Spleen (tissue), 7 donors: ENCODE measurements at regions not wholly inside any gene's neighbourhood (a gene's known extent, or its start where the extent isn't known, plus 50 kb on each side); places are given as distances from the start of the nearest gene placed in this dataset.

Experiments
- POLR2A ChIP-seq, 3 donors: fragments of 450-650 bp; IDR thresholded peaks; one replicate each; pipeline ENCODE4 v1.5.1; 2017; ENCODE audit warnings: antibody characterized with exemption in 3 of 3, mild to moderate bottlenecking in 1 of 3
- TF ChIP-seq, protein P1 (sequence below), 11 experiments: fragments of 200-600 bp in 7 of 11; fragments of 450-650 bp in 4 of 11; sonication (generic) in 4 of 11; IDR thresholded peaks in 8 of 11; conservative IDR thresholded peaks in 3 of 11; 1 replicate in 7 of 11; 2 replicates in 4 of 11; pipeline versions ENCODE4 v1.4.0 to v1.8.0; 2016 to 2021; ENCODE audit warnings: antibody characterized with exemption in 11 of 11, inconsistent platforms in 4 of 11, mild to moderate bottlenecking in 1 of 11
- donor health status: DM: no; HTN: no; CAD: no; lungs with moderate emphysema.
- donor health status: DM: no; HTN: no; CAD: no.
- donor health status: DM: no; HTN: no; CAD: no.

- TF ChIP-seq, protein P1, sequence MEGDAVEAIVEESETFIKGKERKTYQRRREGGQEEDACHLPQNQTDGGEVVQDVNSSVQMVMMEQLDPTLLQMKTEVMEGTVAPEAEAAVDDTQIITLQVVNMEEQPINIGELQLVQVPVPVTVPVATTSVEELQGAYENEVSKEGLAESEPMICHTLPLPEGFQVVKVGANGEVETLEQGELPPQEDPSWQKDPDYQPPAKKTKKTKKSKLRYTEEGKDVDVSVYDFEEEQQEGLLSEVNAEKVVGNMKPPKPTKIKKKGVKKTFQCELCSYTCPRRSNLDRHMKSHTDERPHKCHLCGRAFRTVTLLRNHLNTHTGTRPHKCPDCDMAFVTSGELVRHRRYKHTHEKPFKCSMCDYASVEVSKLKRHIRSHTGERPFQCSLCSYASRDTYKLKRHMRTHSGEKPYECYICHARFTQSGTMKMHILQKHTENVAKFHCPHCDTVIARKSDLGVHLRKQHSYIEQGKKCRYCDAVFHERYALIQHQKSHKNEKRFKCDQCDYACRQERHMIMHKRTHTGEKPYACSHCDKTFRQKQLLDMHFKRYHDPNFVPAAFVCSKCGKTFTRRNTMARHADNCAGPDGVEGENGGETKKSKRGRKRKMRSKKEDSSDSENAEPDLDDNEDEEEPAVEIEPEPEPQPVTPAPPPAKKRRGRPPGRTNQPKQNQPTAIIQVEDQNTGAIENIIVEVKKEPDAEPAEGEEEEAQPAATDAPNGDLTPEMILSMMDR (IDR thresholded peaks at IDR 0.05 in 8 of 11, conservative IDR thresholded peaks at IDR 0.05 in 3 of 11), result no peak
- no peak for TF ChIP-seq POLR2A (IDR thresholded peaks at IDR 0.05)
Observed at GRCh38 chr2:113342650-113343049, 63.9 kb upstream of the PAX8 start.
